Fibroblast of lung (primary cell): ENCODE measurements at regions not wholly inside any gene's neighbourhood (a gene's known extent, or its start where the extent isn't known, plus 50 kb on each side); places are given as distances from the start of the nearest gene placed in this dataset.

Source experiments
- DNase-seq, 2 donors: peaks; one replicate each; pipeline versions ENCODE4 v3.0.0 to v3.0.0-alpha.2; 2010; ENCODE audit warnings: low read depth in 2 of 2
- H2AFZ ChIP-seq: 2 replicates; pipeline ENCODE4 v1.5.1; 2012; ENCODE audit warnings: low read length, control low read depth, inconsistent platforms
- H3K27ac ChIP-seq: 2 replicates; pipeline ENCODE4 v1.5.1; 2011; ENCODE audit warnings: low read length, control low read depth; ENCODE audit not compliant: insufficient read depth
- H3K27me3 ChIP-seq: 2 replicates; pipeline ENCODE4 v1.5.1; 2011; ENCODE audit warnings: mild to moderate bottlenecking, low read length; ENCODE audit not compliant: control insufficient read depth, insufficient read depth
- H3K36me3 ChIP-seq: 2 replicates; pipeline ENCODE4 v1.5.1; 2011; ENCODE audit warnings: low read length; ENCODE audit not compliant: control insufficient read depth, insufficient read depth
- H3K4me1 ChIP-seq: 2 replicates; pipeline ENCODE4 v1.5.1; 2011; ENCODE audit warnings: low read length; ENCODE audit not compliant: control insufficient read depth, insufficient read depth; ENCODE audit errors: extremely low read depth
- H3K4me2 ChIP-seq: 2 replicates; pipeline ENCODE4 v1.5.1; 2011; ENCODE audit warnings: low read length, control low read depth; ENCODE audit not compliant: insufficient read depth; ENCODE audit errors: extremely low read depth
- H3K4me3 ChIP-seq, 4 experiments: fragments of 200-600 bp in 1 of 4; sonication (generic) in 1 of 4; replicated peaks in 1 of 4; 2 replicates each; pipeline ENCODE4 v1.5.1; 2011 to 2016; ENCODE audit warnings: low read length in 4 of 4, low read depth in 3 of 4, mild to moderate bottlenecking in 3 of 4, control low read depth in 2 of 4, inconsistent platforms in 1 of 4, mixed read lengths in 1 of 4; ENCODE audit not compliant: insufficient read depth in 1 of 4; ENCODE audit errors: control extremely low read depth in 1 of 4
- H3K79me2 ChIP-seq: 2 replicates; pipeline ENCODE4 v1.5.1; 2012; ENCODE audit warnings: mild to moderate bottlenecking, low read length, inconsistent platforms; ENCODE audit not compliant: control insufficient read depth, insufficient read depth
- H3K9ac ChIP-seq: 2 replicates; pipeline ENCODE4 v1.5.1; 2011; ENCODE audit warnings: mild to moderate bottlenecking, low read length, control low read depth; ENCODE audit not compliant: insufficient read depth
- H3K9me3 ChIP-seq: 2 replicates; pipeline ENCODE4 v1.5.1; 2012; ENCODE audit warnings: low read depth, low read length; ENCODE audit not compliant: control insufficient read depth, insufficient read depth
- H4K20me1 ChIP-seq: 2 replicates; pipeline ENCODE4 v1.5.1; 2011; ENCODE audit warnings: low read length; ENCODE audit not compliant: control insufficient read depth, insufficient read depth; ENCODE audit errors: extremely low read depth
- EZH2 ChIP-seq: IDR thresholded peaks from 2 replicates; pipeline ENCODE4 v1.5.1; 2012; ENCODE audit warnings: low read length, control low read depth, mild to moderate bottlenecking; ENCODE audit errors: missing control alignments
- TF ChIP-seq, protein P1 (sequence below), 2 donors: IDR thresholded peaks in 1 of 2; conservative IDR thresholded peaks in 1 of 2; 1 replicate in 1 of 2; 2 replicates in 1 of 2; pipeline ENCODE4 v1.5.1; 2011 to 2012; ENCODE audit warnings: low read length in 2 of 2, control low read depth in 1 of 2, inconsistent platforms in 1 of 2, low read depth in 1 of 2, mild to moderate bottlenecking in 1 of 2

DNA sequence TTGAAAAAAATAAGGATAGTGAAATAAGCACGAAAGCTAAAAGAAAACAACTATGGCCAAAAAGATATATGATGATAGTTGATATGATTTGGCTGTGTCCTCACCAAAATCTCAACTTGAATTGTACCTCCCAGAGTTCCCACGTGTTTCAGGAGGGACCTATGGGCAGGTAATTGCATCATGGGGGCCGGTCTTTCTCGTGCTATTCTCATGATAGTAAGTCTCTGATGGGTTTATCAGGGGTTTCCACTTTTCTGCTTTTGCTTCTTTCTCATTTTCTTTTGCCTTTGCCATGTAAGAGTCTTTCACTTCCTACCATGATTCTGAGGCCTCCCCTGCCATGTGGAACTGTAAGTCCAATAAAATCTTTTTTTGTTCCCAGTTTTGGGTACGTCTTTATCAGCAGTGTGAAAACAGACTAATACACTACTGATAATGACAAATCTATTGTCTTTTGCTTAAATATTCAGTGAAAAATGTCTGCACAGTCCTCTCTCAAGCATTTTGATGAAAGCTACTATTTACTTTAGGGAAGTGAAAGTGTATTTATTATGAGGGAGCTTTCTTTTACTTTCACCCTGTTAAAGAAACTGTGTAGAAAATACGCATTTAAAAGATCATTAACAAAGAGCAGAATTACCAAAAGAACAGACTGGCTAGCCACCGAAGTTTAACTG, 389.1 kb downstream of the HTR1B start:
- Histone ChIP-seq H3K27ac (no peak overlapping the region), H4K20me1 (no peaks in the 10 kb centered on the region), H3K9me3 (no peaks in the 10 kb centered on the region), H3K4me1 (no peaks in the 10 kb centered on the region), H3K9ac (no peak overlapping the region), H3K27me3 (no peaks in the 10 kb centered on the region), H2AFZ (no peak overlapping the region), H3K79me2 (no peaks in the 10 kb centered on the region), H3K4me2 (no peak overlapping the region), H3K4me3 (no peak overlapping the region), H3K36me3 (no peaks in the 10 kb centered on the region)
- no peak for TF ChIP-seq EZH2
- TF ChIP-seq, protein P1, sequence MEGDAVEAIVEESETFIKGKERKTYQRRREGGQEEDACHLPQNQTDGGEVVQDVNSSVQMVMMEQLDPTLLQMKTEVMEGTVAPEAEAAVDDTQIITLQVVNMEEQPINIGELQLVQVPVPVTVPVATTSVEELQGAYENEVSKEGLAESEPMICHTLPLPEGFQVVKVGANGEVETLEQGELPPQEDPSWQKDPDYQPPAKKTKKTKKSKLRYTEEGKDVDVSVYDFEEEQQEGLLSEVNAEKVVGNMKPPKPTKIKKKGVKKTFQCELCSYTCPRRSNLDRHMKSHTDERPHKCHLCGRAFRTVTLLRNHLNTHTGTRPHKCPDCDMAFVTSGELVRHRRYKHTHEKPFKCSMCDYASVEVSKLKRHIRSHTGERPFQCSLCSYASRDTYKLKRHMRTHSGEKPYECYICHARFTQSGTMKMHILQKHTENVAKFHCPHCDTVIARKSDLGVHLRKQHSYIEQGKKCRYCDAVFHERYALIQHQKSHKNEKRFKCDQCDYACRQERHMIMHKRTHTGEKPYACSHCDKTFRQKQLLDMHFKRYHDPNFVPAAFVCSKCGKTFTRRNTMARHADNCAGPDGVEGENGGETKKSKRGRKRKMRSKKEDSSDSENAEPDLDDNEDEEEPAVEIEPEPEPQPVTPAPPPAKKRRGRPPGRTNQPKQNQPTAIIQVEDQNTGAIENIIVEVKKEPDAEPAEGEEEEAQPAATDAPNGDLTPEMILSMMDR (conservative IDR thresholded peaks at IDR 0.05 in 1 of 2, IDR thresholded peaks at IDR 0.05 in 1 of 2; ENCODE audit: low read depth in 1 of 2, low read length in 2 of 2) = no peak
- no peak for DNase-seq

DNA sequence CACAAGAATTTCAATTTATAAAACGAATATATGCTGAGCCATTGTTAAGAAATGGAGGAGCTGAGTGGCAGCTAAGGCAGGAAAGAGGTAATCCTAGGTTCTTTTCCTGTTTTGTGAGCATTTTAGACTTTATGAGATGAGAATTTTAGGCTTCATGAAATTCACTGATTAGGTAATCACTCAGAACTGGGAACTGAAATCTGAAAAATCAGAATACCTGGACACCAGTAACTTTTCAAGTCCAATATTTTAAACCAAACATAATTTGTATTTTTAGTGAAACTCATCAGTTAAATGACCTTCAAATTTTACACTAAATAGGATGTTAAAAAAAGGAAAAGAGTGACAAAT, 389.9 kb downstream of the HTR1B start:
- Histone ChIP-seq H3K9me3 (no peaks in the 10 kb centered on the region), H3K4me1 (no peaks in the 10 kb centered on the region), H3K4me3 (no peak overlapping the region), H3K4me2 (no peak overlapping the region), H3K36me3 (no peaks in the 10 kb centered on the region), H3K27ac (no peak overlapping the region), H4K20me1 (no peaks in the 10 kb centered on the region), H3K79me2 (no peaks in the 10 kb centered on the region), H3K9ac (no peak overlapping the region), H3K27me3 (no peaks in the 10 kb centered on the region), H2AFZ (no peak overlapping the region)
- TF ChIP-seq, protein P1 (conservative IDR thresholded peaks at IDR 0.05 in 1 of 2, IDR thresholded peaks at IDR 0.05 in 1 of 2; ENCODE audit: low read depth in 1 of 2, low read length in 2 of 2) = no peak
- TF ChIP-seq EZH2 = no peak
- no peak for DNase-seq

DNA sequence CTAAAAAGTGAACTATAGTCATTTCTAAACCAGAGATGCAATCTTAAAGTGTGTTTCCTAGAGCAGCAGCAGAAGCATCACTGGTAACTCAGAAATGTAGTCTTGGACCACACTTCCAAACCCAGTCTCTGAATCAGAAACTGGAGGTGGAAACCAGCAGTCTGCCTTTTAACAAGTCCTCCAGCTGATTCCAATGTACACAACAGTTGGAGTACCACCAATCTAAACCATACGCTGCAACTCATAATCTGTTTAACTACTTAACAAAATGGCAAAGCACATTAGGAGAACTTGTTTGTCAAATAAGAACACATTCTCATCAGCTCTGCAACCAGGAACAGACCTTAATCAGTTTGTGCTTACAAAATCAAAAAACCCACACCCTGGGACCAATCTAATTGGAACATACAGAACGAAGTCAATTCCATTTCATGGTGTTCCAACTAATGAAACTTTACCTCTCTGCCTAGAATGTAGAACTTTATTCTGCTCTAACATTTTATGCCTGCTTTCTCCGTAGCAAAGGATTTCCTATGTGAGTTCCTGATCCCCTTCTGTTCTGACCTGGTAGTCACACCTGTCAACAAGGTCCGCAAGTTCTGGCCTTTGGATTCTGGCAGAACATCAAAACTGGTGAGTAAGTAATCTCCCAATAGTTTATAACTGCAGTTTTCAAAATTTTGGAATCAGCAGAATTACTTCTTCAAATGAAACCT, 390.4 kb downstream of the HTR1B start:
- no peaks in the 10 kb centered on the region for H3K27me3 ChIP-seq

More for the DNA sequence above, 390.4 kb downstream of the HTR1B start:
- no peaks in the 10 kb centered on the region for H3K4me1 ChIP-seq
- no peak overlapping the region for H3K9ac ChIP-seq
- no peaks in the 10 kb centered on the region for H3K9me3 ChIP-seq
- no peak overlapping the region for H3K4me2 ChIP-seq
- no peak for TF ChIP-seq EZH2
- TF ChIP-seq, protein P1 (conservative IDR thresholded peaks at IDR 0.05 in 1 of 2, IDR thresholded peaks at IDR 0.05 in 1 of 2; ENCODE audit: low read depth in 1 of 2, low read length in 2 of 2) = no peak
- no peak overlapping the region for H3K4me3 ChIP-seq
- no peak overlapping the region for H2AFZ ChIP-seq
- DNase-seq = no peak
- H3K36me3 ChIP-seq = no peaks in the 10 kb centered on the region
- no peaks in the 10 kb centered on the region for H4K20me1 ChIP-seq
- no peaks in the 10 kb centered on the region for H3K79me2 ChIP-seq
- no peak overlapping the region for H3K27ac ChIP-seq
